GM23338 (cell line): ENCODE measurements at regions not wholly inside any gene's neighbourhood (a gene's known extent, or its start where the extent isn't known, plus 50 kb on each side); places are given as distances from the start of the nearest gene placed in this dataset.

Source experiments
- ATAC-seq: fragments of 200-7000 bp; cut with Tn5 transposase; 3 replicates; pipeline ENCODE4 v1.9.1; 2020
- DNase-seq: peaks from one replicate; pipeline ENCODE4 v3.0.0-alpha.2; 2015; ENCODE audit warnings: low spot score
- H2AFZ ChIP-seq: fragments of 200-600 bp; sonication (generic); 2 replicates; pipeline ENCODE4 v1.8.0; 2016; ENCODE audit warnings: antibody characterized with exemption, mild to moderate bottlenecking, moderate library complexity
- H3F3A ChIP-seq: fragments of 200-600 bp; sonication (generic); replicated peaks from 2 replicates; pipeline ENCODE4 v1.8.0; 2017; ENCODE audit warnings: antibody characterized with exemption, mixed run types, low read depth
- H3K27ac ChIP-seq: fragments of 200-600 bp; sonication (generic); 2 replicates; pipeline ENCODE4 v1.6.1; 2016; ENCODE audit warnings: low read depth
- H3K27me3 ChIP-seq: fragments of 200-600 bp; sonication (generic); 2 replicates; pipeline ENCODE4 v1.8.0; 2016; ENCODE audit warnings: mild to moderate bottlenecking, mixed run types, moderate library complexity; ENCODE audit not compliant: insufficient read depth
- H3K36me3 ChIP-seq: fragments of 200-600 bp; sonication (generic); 2 replicates; pipeline ENCODE4 v1.8.0; 2016; ENCODE audit warnings: mild to moderate bottlenecking; ENCODE audit not compliant: insufficient read depth
- H3K4me1 ChIP-seq: fragments of 200-600 bp; sonication (generic); 2 replicates; pipeline ENCODE4 v1.8.0; 2016; ENCODE audit warnings: mild to moderate bottlenecking, moderate library complexity; ENCODE audit not compliant: insufficient read depth
- H3K4me2 ChIP-seq: fragments of 200-600 bp; sonication (generic); 2 replicates; pipeline ENCODE4 v1.7.1; 2017; ENCODE audit warnings: mixed run types
- H3K4me3 ChIP-seq: fragments of 200-600 bp; sonication (generic); 2 replicates; pipeline ENCODE4 v1.6.1; 2016; ENCODE audit warnings: mixed run types
- H3K79me2 ChIP-seq: fragments of 200-600 bp; sonication (generic); replicated peaks from 2 replicates; pipeline ENCODE4 v1.8.0; 2017; ENCODE audit warnings: mild to moderate bottlenecking; ENCODE audit not compliant: insufficient read depth
- H3K9me2 ChIP-seq: fragments of 200-600 bp; sonication (generic); 2 replicates; pipeline ENCODE4 v1.8.0; 2017; ENCODE audit not compliant: insufficient read depth
- H4K20me1 ChIP-seq: fragments of 200-600 bp; sonication (generic); replicated peaks from 2 replicates; pipeline ENCODE4 v1.8.0; 2017; ENCODE audit warnings: mild to moderate bottlenecking; ENCODE audit not compliant: insufficient read depth
- H3K27ac Mint-ChIP-seq: 2 replicates; pipeline ENCODE4 v1.8.0; 2020; ENCODE audit warnings: inconsistent platforms, mild to moderate bottlenecking, moderate library complexity, mixed read lengths
- H3K27me3 Mint-ChIP-seq: 3 replicates; pipeline ENCODE4 v1.8.0; 2022; ENCODE audit warnings: low read depth, mild to moderate bottlenecking, moderate library complexity, mixed read lengths, inconsistent platforms; ENCODE audit not compliant: insufficient read depth, poor library complexity
- H3K36me3 Mint-ChIP-seq: 3 replicates; pipeline ENCODE4 v1.8.0; 2021; ENCODE audit warnings: low read depth, mild to moderate bottlenecking, inconsistent platforms, moderate library complexity, mixed read lengths
- H3K4me1 Mint-ChIP-seq: 3 replicates; pipeline ENCODE4 v1.8.0; 2020; ENCODE audit warnings: mild to moderate bottlenecking, inconsistent platforms, mixed read lengths
- H3K4me3 Mint-ChIP-seq: 3 replicates; pipeline ENCODE4 v1.8.0; 2021; ENCODE audit warnings: moderate library complexity, mild to moderate bottlenecking, inconsistent platforms, mixed read lengths
- H3K9me3 Mint-ChIP-seq: 3 replicates; pipeline ENCODE4 v1.8.0; 2020; ENCODE audit warnings: moderate library complexity, mild to moderate bottlenecking, inconsistent platforms, mixed read lengths
- CREB1 ChIP-seq: fragments of 250-450 bp; sonication (Bioruptor Pico); IDR thresholded peaks from 2 replicates; pipeline ENCODE4 v1.5.0; 2020; ENCODE audit warnings: low read depth, mild to moderate bottlenecking, moderate library complexity
- CTCF ChIP-seq, 2 experiments: fragments of 200-600 bp in 1 of 2; sonication (generic) in 1 of 2; conservative IDR thresholded peaks; 2 replicates each; pipeline versions ENCODE4 v1.5.1 to v1.6.1; 2016 to 2017; ENCODE audit warnings: antibody characterized with exemption in 2 of 2, low read depth in 2 of 2, mild to moderate bottlenecking in 2 of 2, moderate library complexity in 1 of 2
- ETS1 ChIP-seq: IDR thresholded peaks from 2 replicates; pipeline ENCODE4 v1.6.1; 2016; ENCODE audit warnings: antibody characterized with exemption
- EZH2 ChIP-seq: fragments of 200-600 bp; sonication (generic); IDR thresholded peaks from one replicate; pipeline ENCODE4 v1.8.0; 2017; ENCODE audit warnings: antibody characterized with exemption, mild to moderate bottlenecking, low read depth; ENCODE audit not compliant: unreplicated experiment
- EZH2phosphoT487 ChIP-seq: fragments of 200-600 bp; sonication (generic); IDR thresholded peaks from one replicate; pipeline ENCODE4 v1.8.1; 2018; ENCODE audit warnings: antibody characterized with exemption; ENCODE audit not compliant: unreplicated experiment
- JUNB ChIP-seq: IDR thresholded peaks from one replicate; pipeline ENCODE4 v1.6.1; 2016; ENCODE audit warnings: antibody characterized with exemption; ENCODE audit not compliant: unreplicated experiment
- NANOG ChIP-seq: IDR thresholded peaks from 2 replicates; pipeline ENCODE4 v1.6.1; 2016; ENCODE audit warnings: antibody characterized with exemption, borderline replicate concordance
- POLR2AphosphoS5 ChIP-seq: IDR thresholded peaks from 2 replicates; pipeline ENCODE4 v1.6.1; 2016; ENCODE audit warnings: antibody characterized with exemption, low read depth
- REST ChIP-seq: IDR thresholded peaks from one replicate; pipeline ENCODE4 v1.6.1; 2018; ENCODE audit warnings: antibody characterized with exemption; ENCODE audit not compliant: unreplicated experiment
- STAT1 ChIP-seq: IDR thresholded peaks from one replicate; pipeline ENCODE4 v1.6.1; 2016; ENCODE audit warnings: antibody characterized with exemption; ENCODE audit not compliant: unreplicated experiment
- ZNF114 ChIP-seq: fragments of 250-450 bp; sonication (Bioruptor Pico); IDR thresholded peaks from 2 replicates; pipeline ENCODE4 v1.5.0; 2020; ENCODE audit warnings: mild to moderate bottlenecking, moderate library complexity
- ZNF331 ChIP-seq: fragments of 250-450 bp; sonication (Bioruptor Pico); IDR thresholded peaks from 2 replicates; pipeline ENCODE4 v1.5.0; 2020; ENCODE audit warnings: low read depth, mild to moderate bottlenecking, moderate library complexity
- ZNF462 ChIP-seq: fragments of 250-450 bp; sonication (Bioruptor Pico); IDR thresholded peaks from 2 replicates; pipeline ENCODE4 v1.5.0; 2020; ENCODE audit warnings: mild to moderate bottlenecking, moderate library complexity

GRCh38 chr20:48366230-48366629, 461.6 kb downstream of the PREX1 start:
- Mint-ChIP-seq H3K36me3 (peaks cover 2% of the 10 kb centered on the region; the same call in 2 of the 3 replicates), H3K9me3 (peaks cover 10% of the 10 kb centered on the region)
- no peak for ATAC-seq

More at GRCh38 chr20:48366230-48366629, 461.6 kb downstream of the PREX1 start:
- DNase-seq: no peak
- H3K4me3 Mint-ChIP-seq: no peak overlapping the region
- H3K4me1 Mint-ChIP-seq: peaks cover 8% of the 10 kb centered on the region; the same call in 2 of the 3 replicates
- H3K27me3 Mint-ChIP-seq: peaks cover 8% of the 10 kb centered on the region
- Histone ChIP-seq H3K4me1 (no peaks in the 10 kb centered on the region), H3K79me2 (no peaks in the 10 kb centered on the region), H3K27ac (no peak overlapping the region), H3F3A (no peaks in the 10 kb centered on the region), H3K4me2 (no peak overlapping the region), H2AFZ (no peak overlapping the region), H4K20me1 (no peaks in the 10 kb centered on the region), H3K27me3 (no peaks in the 10 kb centered on the region), H3K4me3 (no peak overlapping the region), H3K36me3 (no peaks in the 10 kb centered on the region), H3K9me2 (no peaks in the 10 kb centered on the region)
- H3K27ac Mint-ChIP-seq: no peak overlapping the region
- TF ChIP-seq STAT1: no peak
- no peak for TF ChIP-seq ETS1
- no peak for TF ChIP-seq CREB1 (CRISPR knock-in tag)
- no peak for TF ChIP-seq ZNF331 (CRISPR knock-in tag)
- TF ChIP-seq JUNB: no peak
- no peak for TF ChIP-seq NANOG
- TF ChIP-seq REST: no peak
- no peak for TF ChIP-seq ZNF462 (CRISPR knock-in tag)
- TF ChIP-seq CTCF (conservative IDR thresholded peaks at IDR 0.05; ENCODE audit: low read depth in 2 of 2): no peak
- no peak for TF ChIP-seq EZH2
- TF ChIP-seq EZH2phosphoT487: no peak
- no peak for TF ChIP-seq POLR2AphosphoS5
- no peak for TF ChIP-seq ZNF114 (CRISPR knock-in tag)
